GM06990 (cell line): ENCODE measurements at regions not wholly inside any gene's neighbourhood (a gene's known extent, or its start where the extent isn't known, plus 50 kb on each side); places are given as distances from the start of the nearest gene placed in this dataset.

ENCODE experiments used
- DNase-seq: peaks from one replicate; pipeline ENCODE4 v3.0.0-alpha.2; 2011; ENCODE audit not compliant: insufficient read length; ENCODE audit errors: extremely low read depth
- H3K27me3 ChIP-seq: replicated peaks from 2 replicates; pipeline ENCODE4 v1.6.0; 2011; ENCODE audit warnings: low read length; ENCODE audit not compliant: control insufficient read depth, insufficient read depth
- H3K36me3 ChIP-seq: 2 replicates; pipeline ENCODE4 v1.5.1; 2011; ENCODE audit warnings: low read length; ENCODE audit not compliant: control insufficient read depth, insufficient read depth
- H3K4me3 ChIP-seq: replicated peaks from 2 replicates; pipeline ENCODE4 v1.5.1; 2011; ENCODE audit warnings: low read depth, mild to moderate bottlenecking, control low read depth, low read length
- CTCF ChIP-seq: IDR thresholded peaks from 2 replicates; pipeline ENCODE4 v1.5.1; 2011; ENCODE audit warnings: low read length, control low read depth, mild to moderate bottlenecking, inconsistent platforms; ENCODE audit not compliant: insufficient read depth, poor library complexity, severe bottlenecking

GRCh38 chr6:4571011-4571410 is 205.2 kb upstream of the CDYL start:
- Histone ChIP-seq H3K36me3 (no peaks in the 10 kb centered on the region), H3K27me3 (no peaks in the 10 kb centered on the region), H3K4me3 (no peak overlapping the region)
- DNase-seq = no peak
- no peak for TF ChIP-seq CTCF

- Histone ChIP-seq H3K27me3 (peaks cover 4% of the 10 kb centered on the region; the same call in 1 of the 2 replicates), H3K4me3 (no peak overlapping the region), H3K36me3 (no peaks in the 10 kb centered on the region)
- DNase-seq = no peak
- no peak for TF ChIP-seq CTCF
Observed at GRCh38 chr6:4568138-4568537, 208.1 kb upstream of the CDYL start.

- H3K36me3 ChIP-seq = no peaks in the 10 kb centered on the region
- no peak for TF ChIP-seq CTCF
- peaks cover 4% of the 10 kb centered on the region; the same call in 1 of the 2 replicates for H3K27me3 ChIP-seq
- no peak overlapping the region for H3K4me3 ChIP-seq
- DNase-seq = no peak
Observed at GRCh38 chr6:4567141-4567540, 209.1 kb upstream of the CDYL start.

GRCh38 chr6:4565301-4566250 is 210.6 kb upstream of the CDYL start:
- no peak for DNase-seq
- no peak overlapping the region for H3K4me3 ChIP-seq
- no peaks in the 10 kb centered on the region for H3K36me3 ChIP-seq
- H3K27me3 ChIP-seq = peaks cover 6% of the 10 kb centered on the region
- no peak for TF ChIP-seq CTCF

- TF ChIP-seq CTCF = no peak
- Histone ChIP-seq H3K27me3 (peaks cover 6% of the 10 kb centered on the region), H3K4me3 (no peak overlapping the region), H3K36me3 (no peaks in the 10 kb centered on the region)
- DNase-seq = no peak
Observed at GRCh38 chr6:4564801-4565271, 211.4 kb upstream of the CDYL start.
